GM18505 (cell line): ENCODE measurements at regions not wholly inside any gene's neighbourhood (a gene's known extent, or its start where the extent isn't known, plus 50 kb on each side); places are given as distances from the start of the nearest gene placed in this dataset.

Experiments used
- ATAC-seq: cut with Tn5 transposase; IDR thresholded peaks from one replicate; pipeline ENCODE4 v1.9.1; 2021; ENCODE audit not compliant: unreplicated experiment
- POLR2A ChIP-seq: IDR thresholded peaks from 4 replicates; pipeline ENCODE4 v1.6.1; 2011; ENCODE audit warnings: borderline replicate concordance; ENCODE audit not compliant: insufficient read depth, insufficient read length; ENCODE audit errors: extremely low read depth

- ATAC-seq = no peak
These were observed 476.6 kb upstream of the TGFBR2 start for GRCh38 chr3:30129765-30130164.

GRCh38 chr3:30130391-30130790 is 476.0 kb upstream of the TGFBR2 start:
- no peak for ATAC-seq
- TF ChIP-seq POLR2A = no peak

More at GRCh38 chr3:30129765-30130164, 476.6 kb upstream of the TGFBR2 start:
- no peak for TF ChIP-seq POLR2A

DNA sequence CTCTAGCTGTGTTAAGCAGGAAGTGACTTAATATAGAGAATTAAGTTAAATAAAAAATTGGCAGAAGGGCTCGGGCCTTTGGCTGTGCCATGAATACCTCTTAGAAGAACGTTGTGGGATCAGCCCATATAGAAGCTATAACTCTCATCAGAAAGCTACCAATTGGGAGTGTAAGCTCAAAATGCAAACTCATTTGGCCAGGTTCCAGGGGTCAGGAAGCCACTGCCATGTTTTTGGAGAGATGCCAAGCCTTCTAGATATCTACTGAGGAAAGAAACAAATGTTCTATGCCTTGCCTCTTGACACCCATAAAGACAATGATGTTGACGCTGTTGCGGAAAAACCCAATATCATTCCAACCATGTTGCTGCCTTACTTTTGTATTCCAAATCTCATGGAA is 475.2 kb upstream of the TGFBR2 start:
- ATAC-seq = no peak
- no peak for TF ChIP-seq POLR2A

DNA sequence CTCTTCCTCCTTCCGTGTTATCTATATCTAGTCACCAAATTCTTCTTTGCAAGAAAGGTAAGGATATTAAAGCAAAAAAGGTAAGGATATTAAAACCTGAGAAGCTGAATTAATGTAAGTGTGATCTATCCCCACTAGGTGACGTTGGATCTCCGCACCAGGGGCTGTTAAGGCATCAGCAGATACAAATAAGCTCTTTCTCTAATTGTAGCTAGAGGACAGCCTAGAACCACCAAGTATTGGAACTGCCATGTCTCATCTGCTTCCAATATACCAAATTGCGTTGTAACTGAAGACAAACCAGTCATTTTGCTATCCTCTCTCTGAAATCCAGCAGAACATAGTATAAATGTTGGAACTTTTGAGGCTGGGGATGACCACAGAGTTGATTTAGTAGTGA is 471.2 kb upstream of the TGFBR2 start:
- ATAC-seq = no peak

DNA sequence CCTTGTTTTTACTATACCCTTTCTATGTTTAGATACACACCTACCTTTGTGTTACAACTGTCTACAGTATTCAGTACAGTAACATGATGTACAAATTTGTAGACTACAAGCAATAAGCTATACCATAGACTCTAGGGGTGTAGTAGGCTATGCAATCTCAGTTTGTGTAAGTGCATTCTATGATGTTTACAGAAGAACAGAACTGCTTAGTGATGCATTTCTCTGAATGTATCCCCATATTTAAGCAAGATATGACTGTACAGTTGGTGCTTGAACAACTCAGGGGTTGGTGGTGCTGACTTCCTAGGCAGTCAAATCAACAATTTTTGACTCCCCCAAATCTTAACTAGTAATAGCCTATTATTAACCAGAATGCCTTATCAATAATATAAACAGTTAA is 467.1 kb upstream of the TGFBR2 start:
- no peak for ATAC-seq
- TF ChIP-seq POLR2A = no peak

More for the DNA sequence above, 471.2 kb upstream of the TGFBR2 start:
- no peak for TF ChIP-seq POLR2A

- TF ChIP-seq POLR2A = no peak
- ATAC-seq = no peak
These were observed 465.9 kb upstream of the TGFBR2 start for GRCh38 chr3:30140356-30141075.

DNA sequence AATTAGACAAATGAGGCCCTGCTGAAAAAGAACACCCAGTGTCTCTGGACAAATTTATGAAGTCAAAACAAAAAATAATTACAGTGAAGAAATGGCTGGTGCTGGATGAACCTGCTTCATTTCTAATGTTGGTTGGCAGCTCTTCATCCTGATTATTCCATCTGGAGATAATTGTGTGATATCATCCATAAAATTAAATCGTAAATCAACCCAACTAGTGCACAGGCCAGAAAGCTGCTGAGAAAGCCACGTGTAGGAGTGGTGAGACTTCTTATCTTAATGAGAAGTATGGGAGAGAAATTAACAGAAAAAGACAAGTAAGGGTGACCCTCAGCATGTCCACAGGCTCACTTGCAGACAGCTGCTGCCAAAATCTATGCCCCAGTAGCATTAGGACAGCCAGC is 465.2 kb upstream of the TGFBR2 start:
- no peak for ATAC-seq

GRCh38 chr3:30141927-30142326 is 464.5 kb upstream of the TGFBR2 start:
- TF ChIP-seq POLR2A = no peak
- ATAC-seq = no peak

More for the DNA sequence above, 465.2 kb upstream of the TGFBR2 start:
- no peak for TF ChIP-seq POLR2A

- ATAC-seq = no peak
- no peak for TF ChIP-seq POLR2A
These were observed 463.5 kb upstream of the TGFBR2 start for GRCh38 chr3:30142946-30143345.

GRCh38 chr3:30145281-30145680 is 461.1 kb upstream of the TGFBR2 start:
- ATAC-seq = no peak
- no peak for TF ChIP-seq POLR2A

DNA sequence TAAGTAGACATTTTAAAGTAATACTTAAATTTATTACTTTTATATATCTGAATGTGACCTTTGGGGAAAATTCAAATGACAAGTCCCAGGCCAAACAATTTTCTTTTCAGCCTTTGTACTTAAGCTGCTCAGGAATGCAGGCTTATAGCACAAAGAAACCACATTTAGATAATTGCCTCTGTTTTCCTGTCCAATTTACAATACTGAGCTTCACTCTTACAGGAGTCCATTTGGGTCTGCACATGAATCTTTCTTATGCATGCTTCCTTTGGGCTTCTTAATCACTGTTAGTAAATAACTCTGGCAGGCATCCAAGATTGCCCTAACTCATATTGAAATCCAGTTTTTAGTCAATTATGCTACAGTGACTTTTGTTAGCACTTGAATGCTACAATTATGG is 459.4 kb upstream of the TGFBR2 start:
- ATAC-seq = no peak
- TF ChIP-seq POLR2A = no peak

DNA sequence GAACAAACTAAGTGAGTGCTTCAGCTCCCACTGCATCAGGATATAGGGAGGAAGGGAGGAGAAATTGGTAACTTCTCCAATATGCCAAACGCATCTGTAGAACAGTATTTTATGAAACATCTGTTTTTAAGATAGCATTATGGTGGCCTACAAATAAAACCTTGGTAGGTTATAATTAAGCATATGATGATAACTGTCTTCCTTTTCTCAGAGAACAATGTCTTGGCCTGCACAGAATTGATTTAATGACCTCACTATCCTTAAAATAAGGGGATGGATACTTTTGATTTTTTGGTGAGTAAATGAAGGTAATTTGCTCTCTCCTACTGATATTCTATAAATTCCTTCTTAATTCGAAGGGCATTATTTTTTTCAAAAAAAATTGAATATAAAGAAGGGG is 451.5 kb upstream of the TGFBR2 start:
- TF ChIP-seq POLR2A = no peak
- no peak for ATAC-seq

- no peak for ATAC-seq
- TF ChIP-seq POLR2A = no peak
These were observed 450.6 kb upstream of the TGFBR2 start for GRCh38 chr3:30155755-30156154.

- no peak for ATAC-seq
- no peak for TF ChIP-seq POLR2A
These were observed 449.6 kb upstream of the TGFBR2 start for GRCh38 chr3:30156586-30157498.
